ENCODE measurements at regions not wholly inside any gene's neighbourhood (a gene's known extent, or its start where the extent isn't known, plus 50 kb on each side); places are given as distances from the start of the nearest gene placed in this dataset.

GRCh38 chr2:145845923-145846322 lies 1326.0 kb upstream of the ZEB2 start:
- DNase-seq (ENCODE audit: low read depth in 2 of 2): no peak
- Histone ChIP-seq H3K9me3 (ENCODE audit: control insufficient read depth, insufficient read depth, low read depth, low read length) (no peaks in the 10 kb centered on the region), H4K20me1 (ENCODE audit: control insufficient read depth, extremely low read depth, insufficient read depth, low read length) (no peaks in the 10 kb centered on the region), H3K4me1 (ENCODE audit: control insufficient read depth, extremely low read depth, insufficient read depth, low read length) (no peaks in the 10 kb centered on the region), H3K36me3 (ENCODE audit: control insufficient read depth, insufficient read depth, low read length) (no peaks in the 10 kb centered on the region), H3K4me3 (replicated peaks in 1 of 4; ENCODE audit: control extremely low read depth in 1 of 4, insufficient read depth in 1 of 4, low read depth in 3 of 4, low read length in 4 of 4) (no peak overlapping the region), H2AFZ (ENCODE audit: low read length) (no peak overlapping the region), H3K79me2 (ENCODE audit: control insufficient read depth, insufficient read depth, low read length) (no peaks in the 10 kb centered on the region), H3K4me2 (ENCODE audit: extremely low read depth, insufficient read depth, low read length) (no peak overlapping the region), H3K27me3 (ENCODE audit: control insufficient read depth, insufficient read depth, low read length) (no peaks in the 10 kb centered on the region), H3K9ac (ENCODE audit: insufficient read depth, low read length) (no peak overlapping the region), H3K27ac (ENCODE audit: insufficient read depth, low read length) (no peak overlapping the region)
- no peak for TF ChIP-seq EZH2 (IDR thresholded peaks at IDR 0.05; ENCODE audit: low read length, missing control alignments)
- TF ChIP-seq CTCF (conservative IDR thresholded peaks at IDR 0.05 in 1 of 2, IDR thresholded peaks at IDR 0.05 in 1 of 2; ENCODE audit: low read depth in 1 of 2, low read length in 2 of 2): no peak

DNA sequence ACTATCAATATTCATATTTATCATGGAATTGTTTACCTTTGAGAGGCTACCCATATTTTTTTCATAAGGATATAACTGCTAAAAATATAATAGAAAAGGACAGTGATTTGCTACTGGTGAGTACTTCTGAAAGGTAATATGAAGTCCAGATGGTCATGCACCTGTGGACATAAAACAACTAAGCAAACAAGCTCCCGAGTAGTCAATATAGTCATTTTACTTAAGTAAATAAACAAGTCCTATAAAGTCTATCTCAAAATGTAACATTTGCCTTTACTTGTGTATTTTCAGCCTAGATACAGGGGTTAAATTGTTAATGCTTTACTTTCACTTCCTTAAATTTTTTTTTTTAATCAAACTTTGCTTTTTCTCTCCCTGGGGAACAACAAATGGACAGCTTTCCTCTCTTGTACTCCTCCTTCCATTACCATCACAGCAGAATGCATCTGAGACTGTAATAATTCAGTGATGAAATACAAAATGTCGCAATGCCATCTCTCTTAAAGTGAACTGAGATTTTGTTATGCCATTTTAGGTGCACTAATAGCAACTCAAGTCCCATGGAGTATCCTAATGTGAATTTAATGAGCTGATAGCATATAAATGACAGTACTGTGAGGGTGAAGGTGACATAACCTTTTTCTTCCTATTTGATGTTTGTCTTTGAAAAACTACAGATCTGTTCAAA lies 1325.4 kb upstream of the ZEB2 start:
- Histone ChIP-seq H3K36me3 (ENCODE audit: control insufficient read depth, insufficient read depth, low read length) (no peaks in the 10 kb centered on the region), H4K20me1 (ENCODE audit: control insufficient read depth, extremely low read depth, insufficient read depth, low read length) (no peaks in the 10 kb centered on the region), H3K27ac (ENCODE audit: insufficient read depth, low read length) (no peak overlapping the region), H3K4me1 (ENCODE audit: control insufficient read depth, extremely low read depth, insufficient read depth, low read length) (no peaks in the 10 kb centered on the region), H3K79me2 (ENCODE audit: control insufficient read depth, insufficient read depth, low read length) (no peaks in the 10 kb centered on the region), H3K4me3 (replicated peaks in 1 of 4; ENCODE audit: control extremely low read depth in 1 of 4, insufficient read depth in 1 of 4, low read depth in 3 of 4, low read length in 4 of 4) (no peak overlapping the region), H3K27me3 (ENCODE audit: control insufficient read depth, insufficient read depth, low read length) (no peaks in the 10 kb centered on the region), H3K9ac (ENCODE audit: insufficient read depth, low read length) (no peak overlapping the region), H3K9me3 (ENCODE audit: control insufficient read depth, insufficient read depth, low read depth, low read length) (no peaks in the 10 kb centered on the region), H3K4me2 (ENCODE audit: extremely low read depth, insufficient read depth, low read length) (no peak overlapping the region), H2AFZ (ENCODE audit: low read length) (no peak overlapping the region)
- DNase-seq (ENCODE audit: low read depth in 2 of 2): peak in 1 of 2 donors; percentile 70
- no peak for TF ChIP-seq EZH2 (IDR thresholded peaks at IDR 0.05; ENCODE audit: low read length, missing control alignments)
- TF ChIP-seq CTCF (conservative IDR thresholded peaks at IDR 0.05 in 1 of 2, IDR thresholded peaks at IDR 0.05 in 1 of 2; ENCODE audit: low read depth in 1 of 2, low read length in 2 of 2): no peak

GRCh38 chr2:145841973-145842372 lies 1322.1 kb upstream of the ZEB2 start:
- Histone ChIP-seq H3K36me3 (ENCODE audit: control insufficient read depth, insufficient read depth, low read length) (no peaks in the 10 kb centered on the region), H3K27me3 (ENCODE audit: control insufficient read depth, insufficient read depth, low read length) (no peaks in the 10 kb centered on the region), H3K9ac (ENCODE audit: insufficient read depth, low read length) (no peak overlapping the region), H4K20me1 (ENCODE audit: control insufficient read depth, extremely low read depth, insufficient read depth, low read length) (no peaks in the 10 kb centered on the region), H2AFZ (ENCODE audit: low read length) (no peak overlapping the region), H3K9me3 (ENCODE audit: control insufficient read depth, insufficient read depth, low read depth, low read length) (no peaks in the 10 kb centered on the region), H3K4me1 (ENCODE audit: control insufficient read depth, extremely low read depth, insufficient read depth, low read length) (no peaks in the 10 kb centered on the region), H3K27ac (ENCODE audit: insufficient read depth, low read length) (no peak overlapping the region), H3K4me2 (ENCODE audit: extremely low read depth, insufficient read depth, low read length) (no peak overlapping the region), H3K4me3 (replicated peaks in 1 of 4; ENCODE audit: control extremely low read depth in 1 of 4, insufficient read depth in 1 of 4, low read depth in 3 of 4, low read length in 4 of 4) (no peak overlapping the region), H3K79me2 (ENCODE audit: control insufficient read depth, insufficient read depth, low read length) (no peaks in the 10 kb centered on the region)
- no peak for TF ChIP-seq EZH2 (IDR thresholded peaks at IDR 0.05; ENCODE audit: low read length, missing control alignments)
- no peak for TF ChIP-seq CTCF (conservative IDR thresholded peaks at IDR 0.05 in 1 of 2, IDR thresholded peaks at IDR 0.05 in 1 of 2; ENCODE audit: low read depth in 1 of 2, low read length in 2 of 2)
- DNase-seq (ENCODE audit: low read depth in 2 of 2): no peak

Measured in fibroblast of lung (primary cell).